ENCODE measurements at regions not wholly inside any gene's neighbourhood (a gene's known extent, or its start where the extent isn't known, plus 50 kb on each side); places are given as distances from the start of the nearest gene placed in this dataset.

GRCh38 chr2:198326431-198326830, 522.0 kb downstream of the PLCL1 start:
- dilution Hi-C loops (cut with MboI; ENCODE audit: extremely low pct_ligation_motif_present, low sequenced_read_pairs) (no loop called here), intact Hi-C loops (cut with micrococcal nuclease) (no loop called here)
- Histone ChIP-seq H3K36me3 (ENCODE audit: control insufficient read depth in 2 of 2, extremely low read depth in 1 of 2, insufficient read depth in 2 of 2, low read length in 2 of 2) (no peaks in the 10 kb centered on the region), H2AFZ (ENCODE audit: low read depth, low read length) (no peak overlapping the region), H3K4me2 (ENCODE audit: insufficient read depth, low read length) (no peak overlapping the region), H3K4me1 (ENCODE audit: control insufficient read depth, extremely low read depth, insufficient read depth, low read length) (no peaks in the 10 kb centered on the region), H3K4me3 (replicated peaks in 1 of 3; ENCODE audit: insufficient read depth in 1 of 3, low read depth in 1 of 3, low read length in 3 of 3) (no peak overlapping the region), H3K27me3 (ENCODE audit: control insufficient read depth in 2 of 2, insufficient read depth in 2 of 2, low read length in 2 of 2) (no peaks in the 10 kb centered on the region), H3K79me2 (ENCODE audit: control insufficient read depth, insufficient read depth, low read length) (no peaks in the 10 kb centered on the region), H4K20me1 (replicated peaks; ENCODE audit: control insufficient read depth, extremely low read depth, insufficient read depth, low read length) (no peaks in the 10 kb centered on the region), H3K9ac (replicated peaks; ENCODE audit: extremely low read depth, insufficient read depth, low read length) (no peak overlapping the region), H3K27ac (ENCODE audit: insufficient read depth, low read depth, low read length) (no peak overlapping the region), H3K9me3 (replicated peaks; ENCODE audit: control insufficient read depth, insufficient read depth, low read length) (no peaks in the 10 kb centered on the region), H3K9me1 (replicated peaks; ENCODE audit: control insufficient read depth, extremely low read depth, insufficient read depth, low read length) (no peaks in the 10 kb centered on the region)
- DNase-seq (ENCODE audit: low read depth, low spot score) (no peak), FAIRE-seq (no peak)
- no TSS peak for BruUV-seq (replicated peaks)
- ChIA-PET CTCF (interaction anchor here (1.9 kb wide), 1 partner anchor 12 kb away, joined by 7 read pairs; no protein-coding TSS in a partner anchor), POLR2A (no interaction called here)
- TF ChIP-seq GATA2 (IDR thresholded peaks at IDR 0.05; ENCODE audit: insufficient read depth, insufficient read length, low read depth, low read length) (no peak), EZH2 (IDR thresholded peaks at IDR 0.05; ENCODE audit: borderline replicate concordance, low read depth, low read length, severe bottlenecking) (no peak), CTCF (IDR thresholded peaks at IDR 0.05; ENCODE audit: extremely low read depth in 1 of 2, insufficient read depth in 1 of 2, low read depth in 1 of 2, low read length in 2 of 2) (no peak), POLR2AphosphoS5 (IDR thresholded peaks at IDR 0.05; ENCODE audit: insufficient read depth, low read depth, low read length) (no peak), MAX (IDR thresholded peaks at IDR 0.05; ENCODE audit: insufficient read depth, insufficient read length) (no peak), MYC (IDR thresholded peaks at IDR 0.05; ENCODE audit: low read depth, low read length) (no peak), FOS (IDR thresholded peaks at IDR 0.05; ENCODE audit: borderline replicate concordance, insufficient read depth, low read length) (peak; percentile 57)
